HG03175 (cell line): ENCODE measurements at regions not wholly inside any gene's neighbourhood (a gene's known extent, or its start where the extent isn't known, plus 50 kb on each side); places are given as distances from the start of the nearest gene placed in this dataset.

ENCODE experiments used
- ATAC-seq: cut with Tn5 transposase; IDR thresholded peaks from one replicate; pipeline ENCODE4 v1.9.1; 2021; ENCODE audit warnings: mild to moderate bottlenecking, moderate library complexity; ENCODE audit not compliant: unreplicated experiment

- no peak for ATAC-seq
Measured at GRCh38 chrX:98338544-98338943, 1454.8 kb downstream of the RPA4 start.

- no peak for ATAC-seq
Measured at GRCh38 chrX:98350940-98351339, 1467.2 kb downstream of the RPA4 start.

GRCh38 chrX:98357146-98357545, 1473.4 kb downstream of the RPA4 start:
- ATAC-seq: no peak

- ATAC-seq: no peak
Measured at GRCh38 chrX:98362630-98363029, 1478.9 kb downstream of the RPA4 start.

GRCh38 chrX:98371994-98372393, 1488.3 kb downstream of the RPA4 start:
- ATAC-seq: no peak

- ATAC-seq: no peak
Measured at GRCh38 chrX:98379134-98379533, 1495.4 kb downstream of the RPA4 start.

- ATAC-seq: no peak
Measured at GRCh38 chrX:98380106-98380505, 1496.4 kb downstream of the RPA4 start.

- no peak for ATAC-seq
Measured at GRCh38 chrX:98380556-98380955, 1496.8 kb downstream of the RPA4 start.

GRCh38 chrX:98398542-98398941, 1514.8 kb downstream of the RPA4 start:
- no peak for ATAC-seq

- no peak for ATAC-seq
Measured at GRCh38 chrX:98405376-98405775, 1521.7 kb downstream of the RPA4 start.

GRCh38 chrX:98407584-98407983, 1523.9 kb downstream of the RPA4 start:
- no peak for ATAC-seq

- no peak for ATAC-seq
Measured at GRCh38 chrX:98409867-98410266, 1526.2 kb downstream of the RPA4 start.

- ATAC-seq: no peak
Measured at GRCh38 chrX:98412058-98412457, 1528.3 kb downstream of the RPA4 start.

- no peak for ATAC-seq
Measured at GRCh38 chrX:98422536-98422935, 1538.8 kb downstream of the RPA4 start.

- ATAC-seq: no peak
Measured at GRCh38 chrX:98432413-98432812, 1548.7 kb downstream of the RPA4 start.

GRCh38 chrX:98448524-98448923, 1564.8 kb downstream of the RPA4 start:
- no peak for ATAC-seq

- ATAC-seq: no peak
Measured at GRCh38 chrX:98452456-98452855, 1568.7 kb downstream of the RPA4 start.

GRCh38 chrX:98459669-98460068, 1576.0 kb downstream of the RPA4 start:
- no peak for ATAC-seq

GRCh38 chrX:98480606-98481005, 1596.9 kb downstream of the RPA4 start:
- ATAC-seq: no peak

- ATAC-seq: no peak
Measured at GRCh38 chrX:98481636-98482035, 1597.9 kb downstream of the RPA4 start.

GRCh38 chrX:98490670-98491069, 1607.0 kb downstream of the RPA4 start:
- ATAC-seq: no peak

GRCh38 chrX:98501426-98501825, 1617.7 kb downstream of the RPA4 start:
- no peak for ATAC-seq

- no peak for ATAC-seq
Measured at GRCh38 chrX:98506907-98507306, 1623.2 kb downstream of the RPA4 start.

- ATAC-seq: no peak
Measured at GRCh38 chrX:98514032-98514431, 1630.3 kb downstream of the RPA4 start.
